Motor neuron (in vitro differentiated cells): ENCODE measurements at regions not wholly inside any gene's neighbourhood (a gene's known extent, or its start where the extent isn't known, plus 50 kb on each side); places are given as distances from the start of the nearest gene placed in this dataset.
A peak's percentile ranks its signal among the peaks of the same experiment; 100 is the strongest.
"Not testable (repeated sequence)": the region's sequence is repeated elsewhere in the genome, so short reads cannot be mapped to it uniquely, and the experiment has no call there.

Experiments used
- ATAC-seq, 8 experiments: fragments of 200-7000 bp; cut with Tn5 transposase; replicated peaks in 6 of 8; 2 replicates each; pipeline ENCODE4 v1.8.0; 2021; ENCODE audit warnings: mild to moderate bottlenecking in 8 of 8, moderate library complexity in 8 of 8
- H3K27ac ChIP-seq, 2 donors: fragments of 250-450 bp; sonication (Bioruptor Pico); 2 replicates each; pipeline ENCODE4 v1.9.0; 2021; ENCODE audit warnings: antibody characterized with exemption in 2 of 2, mild to moderate bottlenecking in 2 of 2, moderate library complexity in 1 of 2
- H3K4me1 ChIP-seq, 2 donors: fragments of 250-450 bp; sonication (Bioruptor Pico); replicated peaks in 1 of 2; 2 replicates each; pipeline ENCODE4 v1.6.1; 2021; ENCODE audit warnings: antibody characterized with exemption in 2 of 2, mild to moderate bottlenecking in 2 of 2, moderate library complexity in 1 of 2
- H3K4me3 ChIP-seq, 5 donors: fragments of 250-450 bp; sonication (Bioruptor Pico); 2 replicates each; pipeline ENCODE4 v1.9.0; 2021; ENCODE audit warnings: antibody characterized with exemption in 5 of 5, mild to moderate bottlenecking in 5 of 5, moderate library complexity in 4 of 5
- WGBS, 10 experiments: fragments of 450-650 bp; shearing (Covaris generic); methylation state at CpG; one replicate each; pipeline ENCODE4 v1.0.0; 2022; 5-methylcytosine and 5-hydroxymethylcytosine counted together
- in situ Hi-C, 9 experiments: fragments of 400-800 bp; cut with MboI; loops; one replicate each; pipeline ENCODE4 v1.15.0; 2021; ENCODE audit warnings: low sequenced_read_pairs in 9 of 9, low pct_unique_long_range_greater_than_20kb in 2 of 9; ENCODE audit not compliant: unreplicated experiment in 9 of 9

DNA sequence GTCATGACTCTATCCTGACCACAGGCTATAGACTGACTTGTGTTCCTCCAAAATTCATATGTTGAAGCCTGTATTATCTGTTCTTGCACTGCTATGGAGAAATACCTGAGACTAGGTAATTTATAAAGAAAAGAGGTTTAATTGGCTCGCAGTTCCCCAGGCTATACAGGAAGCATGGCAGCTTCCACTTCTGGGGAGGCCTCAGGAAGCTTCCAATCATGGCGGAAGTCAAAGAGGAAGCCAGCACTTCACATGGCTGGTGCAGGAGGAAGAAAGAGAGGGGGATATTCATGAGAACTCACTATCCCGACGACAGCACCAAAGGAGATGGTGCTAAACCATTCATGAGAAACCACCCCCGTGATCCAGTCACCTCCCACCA, 84.3 kb upstream of the KDM7A start:
- Histone ChIP-seq H3K4me1 (no peaks in the 10 kb centered on the region), H3K27ac (no peak overlapping the region), H3K4me3 (no peak overlapping the region)
- ATAC-seq, result peak in 1 of 8 experiments; percentile 6
- WGBS, 10 experiments, result 20 to 100% (median 55%) methylated on average over 1 to 3 of the region's 5 CpGs; no CpG with 5 or more reads in 4 of the 10 experiments
- in situ Hi-C loops, result no loop called here

GRCh38 chr7:140260352-140261104, 83.7 kb upstream of the KDM7A start:
- ATAC-seq, result peak in 3 of 8 experiments; percentile 7 to 51 (median 18)
- H3K27ac ChIP-seq, result no peak overlapping the region
- 0 to 53% (median 40%) methylated on average over 1 to 10 of the region's 10 CpGs; no CpG with 5 or more reads in 3 of the 10 experiments for WGBS, 10 experiments
- in situ Hi-C loops, result no loop called here
- H3K4me1 ChIP-seq, result no peaks in the 10 kb centered on the region
- no peak overlapping the region for H3K4me3 ChIP-seq

GRCh38 chr7:140257278-140257677, 80.5 kb upstream of the KDM7A start:
- in situ Hi-C loops, H3K27ac ChIP-seq, H3K4me1 ChIP-seq, H3K4me3 ChIP-seq, ATAC-seq: not testable (repeated sequence)
- 25 to 100% (median 72%) methylated on average over 1 to 3 of the region's 3 CpGs for WGBS, 10 experiments

DNA sequence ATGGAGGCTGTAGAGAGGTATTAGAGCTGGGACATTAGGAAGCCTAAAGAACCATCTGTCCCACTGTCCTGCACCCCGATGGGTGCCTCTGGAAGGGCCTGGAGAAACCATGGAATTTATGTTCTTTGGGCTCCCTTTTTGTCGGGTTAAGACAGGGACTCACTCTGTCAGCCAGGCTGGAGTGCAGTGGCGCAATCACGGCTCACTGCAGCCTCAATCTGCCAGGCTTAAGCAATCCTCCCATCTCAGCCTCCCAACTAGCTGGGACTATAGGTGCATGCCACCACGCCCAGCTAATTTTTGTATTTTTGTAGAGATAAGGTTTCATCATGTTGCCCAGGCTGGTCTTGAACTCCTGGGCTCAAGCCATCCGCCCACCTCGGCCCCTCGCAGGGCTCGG, 78.2 kb upstream of the KDM7A start:
- H3K27ac ChIP-seq, H3K4me3 ChIP-seq, H3K4me1 ChIP-seq, in situ Hi-C loops, ATAC-seq: not testable (repeated sequence)
- WGBS, 10 experiments, result 72 to 100% (median 96%) methylated on average over 1 to 4 of the region's 9 CpGs; no CpG with 5 or more reads in 6 of the 10 experiments

DNA sequence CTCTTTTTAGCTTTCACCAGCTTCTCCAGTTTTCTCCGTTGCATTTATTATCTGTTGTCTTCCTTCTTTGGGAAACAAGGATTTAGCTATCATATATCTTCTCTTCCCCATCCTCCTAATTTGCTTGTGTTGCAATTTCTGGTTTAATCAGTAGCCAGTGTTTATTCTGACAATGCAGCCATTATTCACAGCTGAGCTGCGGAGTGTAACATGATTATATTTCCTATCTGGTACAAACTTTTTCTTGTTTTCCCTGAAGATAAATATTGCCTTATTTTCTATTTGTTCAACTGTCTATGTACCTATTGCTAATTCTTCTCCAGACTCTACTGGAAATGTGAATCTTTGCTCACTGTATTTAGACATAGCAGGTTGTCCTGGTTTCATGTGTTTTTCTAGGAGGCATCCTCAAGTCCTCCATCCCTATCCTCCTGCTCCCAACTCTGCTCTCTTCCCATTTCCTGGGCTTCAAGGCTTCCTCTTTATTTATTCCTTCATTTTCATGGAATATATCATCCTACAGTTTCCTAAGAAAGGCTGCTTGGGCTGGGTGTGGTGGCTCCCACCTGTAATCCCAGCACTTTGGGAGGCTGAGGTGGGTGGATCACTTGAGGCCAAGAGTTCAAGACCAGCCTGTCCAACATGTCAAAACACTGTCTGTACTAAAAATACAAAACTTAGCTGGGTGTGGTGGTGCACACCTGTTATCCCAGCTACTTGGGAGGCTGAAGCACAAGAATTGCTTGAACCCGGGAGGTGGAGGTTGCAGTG, 72.4 kb upstream of the KDM7A start:
- 51 to 100% (median 78%) methylated on average over 2 to 3 of the region's 3 CpGs for WGBS, 10 experiments
- ATAC-seq, result no peak
- in situ Hi-C loops, result no loop called here
- no peaks in the 10 kb centered on the region for H3K4me1 ChIP-seq
- H3K4me3 ChIP-seq, result no peak overlapping the region
- H3K27ac ChIP-seq, result no peak overlapping the region

DNA sequence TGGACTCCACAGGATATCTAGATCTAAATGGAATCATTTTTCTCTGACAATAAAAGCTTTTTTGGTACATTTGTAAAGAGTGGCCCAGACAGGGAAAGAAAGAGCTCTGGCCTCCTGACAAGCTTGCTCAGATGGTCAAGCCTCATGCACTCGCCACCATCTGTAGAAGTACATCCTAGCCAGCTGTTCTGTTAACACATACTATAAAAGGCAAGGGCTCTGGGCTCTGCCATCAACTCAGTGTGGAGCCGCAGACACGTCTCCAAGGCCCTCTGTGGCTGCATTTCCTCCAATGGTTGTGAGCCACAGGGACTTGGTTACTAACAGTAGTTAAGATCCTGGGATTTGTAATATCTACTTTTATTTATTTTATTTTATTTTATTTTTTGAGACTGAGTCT, 70.8 kb upstream of the KDM7A start:
- H3K4me1 ChIP-seq, result no peaks in the 10 kb centered on the region
- in situ Hi-C loops, result no loop called here
- ATAC-seq, result no peak
- WGBS, 10 experiments, result 60 to 100% (median 79%) methylated on average over 1 to 2 of the region's 3 CpGs; no CpG with 5 or more reads in 7 of the 10 experiments
- H3K4me3 ChIP-seq, result no peak overlapping the region
- H3K27ac ChIP-seq, result no peak overlapping the region

DNA sequence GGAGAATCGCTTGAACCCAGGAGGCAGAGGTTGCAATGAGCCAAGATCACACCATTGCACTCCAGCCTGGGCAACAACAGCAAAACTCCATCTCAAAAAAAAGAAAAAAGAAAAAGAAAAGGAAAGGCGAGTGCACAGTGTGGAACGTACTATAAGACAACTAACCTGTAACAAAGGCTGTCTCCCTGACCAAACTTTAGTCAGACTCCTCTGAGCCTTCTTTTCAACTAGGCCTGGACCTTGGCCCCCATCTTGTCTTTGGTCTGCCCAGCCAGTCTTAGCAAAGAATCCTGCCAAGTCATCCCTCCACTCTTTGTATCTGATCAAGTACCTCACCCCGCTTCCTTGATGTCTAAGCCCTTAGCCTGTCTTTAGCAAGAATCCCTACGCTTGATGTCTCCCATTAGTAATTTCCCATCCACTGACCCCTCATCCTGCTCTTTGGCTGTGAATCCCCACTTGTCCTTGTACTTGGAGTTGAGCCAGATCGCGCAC, 68.9 kb upstream of the KDM7A start:
- H3K4me3 ChIP-seq, result no peak overlapping the region
- no peaks in the 10 kb centered on the region for H3K4me1 ChIP-seq
- in situ Hi-C loops, result no loop called here
- H3K27ac ChIP-seq, result no peak overlapping the region
- ATAC-seq, result no peak
- WGBS, 10 experiments, result 85 to 100% (median 95%) methylated on average over 2 to 7 of the region's 7 CpGs

DNA sequence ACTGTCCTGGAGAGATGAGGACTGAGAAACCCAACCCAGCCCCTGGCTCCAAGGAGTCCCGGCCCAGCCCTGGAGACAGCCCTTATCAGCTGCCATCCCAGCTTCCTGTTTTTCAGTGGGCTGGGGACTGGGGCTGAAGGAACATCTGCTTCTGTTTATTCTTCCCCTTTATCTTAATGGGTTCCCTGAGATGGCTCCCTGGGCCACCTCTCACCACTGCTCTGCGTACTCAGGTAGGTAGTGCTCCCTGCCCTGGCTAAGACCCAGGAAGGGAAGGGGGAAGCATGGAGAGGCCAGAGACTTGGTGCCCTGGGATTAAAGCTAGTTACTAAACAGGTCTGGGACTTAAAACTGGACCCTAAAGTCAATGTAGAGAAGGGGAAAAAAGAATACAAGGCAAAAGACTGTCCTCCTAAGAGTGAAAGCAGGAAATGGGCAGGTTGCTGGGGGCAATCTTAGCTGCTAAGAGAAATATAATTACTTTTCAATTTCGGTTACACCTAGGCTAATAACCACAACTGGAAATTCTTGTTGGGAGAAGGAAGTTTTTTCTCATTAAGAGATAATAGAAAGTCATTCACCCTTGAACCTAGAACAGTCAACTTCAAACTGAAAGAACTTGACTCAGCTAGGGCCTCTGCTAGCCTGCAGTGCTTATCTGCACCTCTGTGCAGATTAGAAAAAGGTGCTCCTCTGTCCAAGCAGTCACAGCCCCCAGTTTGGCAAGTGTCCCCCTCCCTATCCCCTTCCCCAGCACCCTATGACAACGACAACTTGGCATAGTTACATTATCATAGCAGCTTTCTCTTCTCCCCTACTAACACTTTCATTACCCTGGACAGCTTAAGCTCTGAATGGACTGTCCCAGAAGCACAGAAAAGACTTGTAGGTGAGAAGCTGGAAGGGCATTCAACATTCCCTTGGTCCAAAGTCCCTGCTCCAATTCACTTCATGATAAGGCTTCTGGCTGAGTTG, 65.6 kb upstream of the KDM7A start:
- H3K4me1 ChIP-seq, result no peaks in the 10 kb centered on the region
- no peak overlapping the region for H3K4me3 ChIP-seq
- no peak for ATAC-seq
- in situ Hi-C loops, result no loop called here
- 11 to 89% (median 68%) methylated on average over 1 to 4 of the region's 4 CpGs; no CpG with 5 or more reads in 1 of the 10 experiments for WGBS, 10 experiments
- no peak overlapping the region for H3K27ac ChIP-seq

DNA sequence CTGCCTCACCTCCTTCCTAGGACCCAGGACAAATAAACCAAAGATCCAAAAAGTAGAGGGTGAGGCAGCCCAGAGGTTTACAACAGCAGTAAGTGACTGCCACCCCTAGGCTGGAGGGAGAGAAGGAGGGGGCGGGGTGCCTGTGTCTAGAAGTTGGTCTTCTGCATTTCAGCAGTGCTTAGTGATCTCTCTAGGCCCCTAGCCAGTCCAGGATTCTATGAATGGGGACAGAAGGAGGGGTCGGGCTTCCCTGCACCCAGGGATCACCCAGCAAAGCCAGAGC, 62.8 kb upstream of the KDM7A start:
- in situ Hi-C loops, result no loop called here
- Histone ChIP-seq H3K4me3 (no peak overlapping the region), H3K27ac (no peak overlapping the region), H3K4me1 (no peaks in the 10 kb centered on the region)
- WGBS, 10 experiments, result 14 to 17% methylated on average over 1 to 2 of the region's 2 CpGs; no CpG with 5 or more reads in 8 of the 10 experiments
- no peak for ATAC-seq

- in situ Hi-C loops, result no loop called here
- 39 to 93% (median 80%) methylated on average over 3 to 6 of the region's 15 CpGs; no CpG with 5 or more reads in 5 of the 10 experiments for WGBS, 10 experiments
Measured at GRCh38 chr7:140238778-140239652, 62.2 kb upstream of the KDM7A start.

DNA sequence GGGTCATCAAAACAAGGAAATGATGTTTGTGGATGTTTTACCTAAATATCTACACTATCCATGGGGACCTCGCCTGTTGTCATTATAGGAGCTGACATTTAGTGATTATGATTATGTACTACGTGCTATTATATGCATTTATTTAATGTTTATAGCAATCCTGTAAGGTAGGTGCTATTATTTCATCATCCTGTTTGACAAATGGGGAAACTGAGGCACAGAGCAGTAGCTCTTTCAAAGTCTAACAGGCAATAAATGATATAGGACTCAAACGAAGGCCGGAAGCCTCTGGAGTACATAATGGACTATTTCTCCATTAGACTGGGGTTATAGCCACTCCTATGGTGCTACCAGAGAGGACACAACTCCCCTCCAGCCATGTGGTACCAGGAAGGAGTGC, 60.6 kb upstream of the KDM7A start:
- no peak for ATAC-seq
- H3K4me1 ChIP-seq, result no peaks in the 10 kb centered on the region
- H3K4me3 ChIP-seq, result no peak overlapping the region
- H3K27ac ChIP-seq, result no peak overlapping the region
- in situ Hi-C loops, result no loop called here
- WGBS, 10 experiments, result 40 to 93% (median 70%) methylated on average over 1 to 4 of the region's 4 CpGs; no CpG with 5 or more reads in 2 of the 10 experiments

More at GRCh38 chr7:140238778-140239652, 62.2 kb upstream of the KDM7A start:
- no peak for ATAC-seq
- H3K27ac ChIP-seq, result no peak overlapping the region
- no peak overlapping the region for H3K4me3 ChIP-seq
- no peaks in the 10 kb centered on the region for H3K4me1 ChIP-seq

GRCh38 chr7:140236626-140237025, 59.8 kb upstream of the KDM7A start:
- in situ Hi-C loops, result no loop called here
- WGBS, 10 experiments, result 39 to 94% (median 82%) methylated on average over 3 to 6 of the region's 6 CpGs; no CpG with 5 or more reads in 1 of the 10 experiments
- H3K4me3 ChIP-seq, result no peak overlapping the region
- no peaks in the 10 kb centered on the region for H3K4me1 ChIP-seq
- no peak overlapping the region for H3K27ac ChIP-seq
- no peak for ATAC-seq
